ENCODE measurements at regions not wholly inside any gene's neighbourhood (a gene's known extent, or its start where the extent isn't known, plus 50 kb on each side); places are given as distances from the start of the nearest gene placed in this dataset.

- WGBS, 2 experiments (ENCODE audit: extremely low coverage in 2 of 2, insufficient read length in 1 of 2): no CpG with 5 or more reads among the region's 3 CpGs
- Histone ChIP-seq H3K27me3 (ENCODE audit: control insufficient read depth, insufficient read depth, low read length) (peaks cover 6% of the 10 kb centered on the region; the same call in 1 of the 2 replicates), H2BK5ac (ENCODE audit: low read depth, low read length, poor library complexity, severe bottlenecking) (no peak overlapping the region), H4K8ac (ENCODE audit: low read depth in 2 of 2, low read length in 2 of 2) (no peak overlapping the region), H3K9me3 (ENCODE audit: control insufficient read depth, insufficient read depth, low read length) (peaks cover 12% of the 10 kb centered on the region), H2AK9ac (replicated peaks; ENCODE audit: low read depth, low read length, poor library complexity) (no peak overlapping the region), H2BK20ac (ENCODE audit: low read depth, low read length) (no peak overlapping the region), H4K5ac (ENCODE audit: low read depth, low read length) (no peak overlapping the region), H3K14ac (replicated peaks; ENCODE audit: low read depth, low read length) (no peak overlapping the region), H3K23ac (ENCODE audit: low read depth, low read length) (no peak overlapping the region), H3K18ac (ENCODE audit: low read depth, low read length) (no peak overlapping the region), H3K4me1 (ENCODE audit: control insufficient read depth, insufficient read depth, low read length) (no peaks in the 10 kb centered on the region), H3K27ac (ENCODE audit: insufficient read depth, low read length) (no peak overlapping the region), H4K91ac (ENCODE audit: insufficient read depth, low read depth, low read length) (no peak overlapping the region), H3K9ac (ENCODE audit: low read depth, low read length) (no peak overlapping the region), H3K36me3 (ENCODE audit: control insufficient read depth, insufficient read depth, low read length) (no peaks in the 10 kb centered on the region), H3K56ac (ENCODE audit: extremely low read depth, insufficient read depth, low read length) (no peak overlapping the region), H2AK5ac (ENCODE audit: low read depth, low read length) (no peak overlapping the region), H3K79me1 (ENCODE audit: low read depth in 1 of 2, low read length in 2 of 2) (no peaks in the 10 kb centered on the region), H3K4me3 (ENCODE audit: insufficient read depth, low read depth, low read length) (no peak overlapping the region), H2BK120ac (ENCODE audit: low read depth, low read length) (no peak overlapping the region), H2BK15ac (ENCODE audit: low read depth, low read length) (no peak overlapping the region), H3K4me2 (ENCODE audit: low read depth, low read length) (no peak overlapping the region), H2AFZ (replicated peaks; ENCODE audit: low read length, poor library complexity) (no peak overlapping the region), H4K20me1 (ENCODE audit: insufficient read depth, low read length) (no peaks in the 10 kb centered on the region), H3K9me1 (ENCODE audit: insufficient read depth, low read length) (peaks cover 5% of the 10 kb centered on the region), H3K4ac (ENCODE audit: low read depth, low read length) (no peak overlapping the region)
- dilution Hi-C loops (cut with HindIII; ENCODE audit: low sequenced_read_pairs, unreplicated experiment) (no loop called here), in situ Hi-C loops (cut with MboI; ENCODE audit: low sequenced_read_pairs) (no loop called here), intact Hi-C loops (cut with micrococcal nuclease) (no loop called here)
- CTCF ChIA-PET: no interaction called here
- BruUV-seq (replicated peaks): no TSS peak
- ATAC-seq (ENCODE audit: low read depth) (no peak), DNase-seq (no peak)
- TF ChIP-seq CHD1 (IDR thresholded peaks at IDR 0.05; ENCODE audit: low read depth, low read length): no peak
- TF ChIP-seq MXI1 (IDR thresholded peaks at IDR 0.05; ENCODE audit: borderline replicate concordance, low read depth, low read length): no peak
- no peak for TF ChIP-seq MAFK (IDR thresholded peaks at IDR 0.05; ENCODE audit: low read depth, low read length)
- no peak for TF ChIP-seq NFE2L2 (IDR thresholded peaks at IDR 0.05; ENCODE audit: low read depth, low read length)
- no peak for TF ChIP-seq RFX5 (IDR thresholded peaks at IDR 0.05; ENCODE audit: low read depth, low read length)
- TF ChIP-seq RAD21 (IDR thresholded peaks at IDR 0.05; ENCODE audit: low read length): no peak
- no peak for TF ChIP-seq RCOR1 (IDR thresholded peaks at IDR 0.05; ENCODE audit: insufficient replicate concordance, low read length)
- TF ChIP-seq ELK1 (IDR thresholded peaks at IDR 0.05; ENCODE audit: borderline replicate concordance, low read depth, low read length): no peak
- TF ChIP-seq MAZ (IDR thresholded peaks at IDR 0.05; ENCODE audit: borderline replicate concordance, low read depth, low read length): no peak
- TF ChIP-seq CTCF (conservative IDR thresholded peaks at IDR 0.05; ENCODE audit: low read depth, low read length): no peak
- no peak for TF ChIP-seq FOS (IDR thresholded peaks at IDR 0.05; ENCODE audit: low read depth, low read length)
- no peak for TF ChIP-seq CEBPB (IDR thresholded peaks at IDR 0.05; ENCODE audit: low read depth, low read length)
- TF ChIP-seq BHLHE40 (IDR thresholded peaks at IDR 0.05; ENCODE audit: low read depth, low read length): no peak
- TF ChIP-seq USF2 (IDR thresholded peaks at IDR 0.05; ENCODE audit: low read depth, low read length): no peak
- TF ChIP-seq POLR2A (IDR thresholded peaks at IDR 0.05; ENCODE audit: low read depth, low read length): no peak
- no peak for TF ChIP-seq SMC3 (IDR thresholded peaks at IDR 0.05; ENCODE audit: low read depth, low read length)
- POLR2A ChIA-PET (ENCODE audit: unreplicated experiment): interaction anchor here (0.6 kb wide), 1 partner anchor 137 kb away, joined by 9 read pairs; no protein-coding TSS in a partner anchor
These were observed 97.4 kb downstream of the KCNF1 start for GRCh38 chr2:11009176-11009575.
